GM19463 (cell line): ENCODE measurements at regions not wholly inside any gene's neighbourhood (a gene's known extent, or its start where the extent isn't known, plus 50 kb on each side); places are given as distances from the start of the nearest gene placed in this dataset.
"Not testable (repeated sequence)": the region's sequence is repeated elsewhere in the genome, so short reads cannot be mapped to it uniquely, and the experiment has no call there.

Source experiments
- ATAC-seq: cut with Tn5 transposase; IDR thresholded peaks from one replicate; pipeline ENCODE4 v1.9.1; 2021; ENCODE audit warnings: mild to moderate bottlenecking, moderate library complexity; ENCODE audit not compliant: unreplicated experiment

GRCh38 chr2:161044921-161045320 lies 115.3 kb upstream of the TANK start:
- no peak for ATAC-seq

- no peak for ATAC-seq
Measured at GRCh38 chr2:161045726-161046125, 114.5 kb upstream of the TANK start.

- no peak for ATAC-seq
Measured at GRCh38 chr2:161046876-161047275, 113.4 kb upstream of the TANK start.

GRCh38 chr2:161048317-161048716 lies 111.9 kb upstream of the TANK start:
- ATAC-seq, result no peak

- ATAC-seq, result no peak
Measured at GRCh38 chr2:161049559-161049958, 110.7 kb upstream of the TANK start.

- ATAC-seq, result no peak
Measured at GRCh38 chr2:161052214-161052613, 108.0 kb upstream of the TANK start.

- no peak for ATAC-seq
Measured at GRCh38 chr2:161055289-161055688, 104.9 kb upstream of the TANK start.

- no peak for ATAC-seq
Measured at GRCh38 chr2:161059388-161059787, 100.8 kb upstream of the TANK start.

GRCh38 chr2:161061786-161062185 lies 98.4 kb upstream of the TANK start:
- no peak for ATAC-seq

- ATAC-seq, result peak; percentile 89
Measured at GRCh38 chr2:161063157-161063945, 96.9 kb upstream of the TANK start.

- ATAC-seq, result peak; percentile 34
Measured at GRCh38 chr2:161063946-161064306, 96.3 kb upstream of the TANK start.

GRCh38 chr2:161067846-161068350 lies 92.3 kb upstream of the TANK start:
- ATAC-seq, result no peak

GRCh38 chr2:161068670-161069069 lies 91.6 kb upstream of the TANK start:
- ATAC-seq, result no peak

- ATAC-seq, result no peak
Measured at GRCh38 chr2:161070693-161071479, 89.3 kb upstream of the TANK start.

- not testable (repeated sequence) for ATAC-seq
Measured at GRCh38 chr2:161072436-161072835, 87.8 kb upstream of the TANK start.

GRCh38 chr2:161075701-161076100 lies 84.5 kb upstream of the TANK start:
- ATAC-seq, result no peak

GRCh38 chr2:161076936-161077335 lies 83.3 kb upstream of the TANK start:
- ATAC-seq, result no peak

GRCh38 chr2:161077367-161078210 lies 82.6 kb upstream of the TANK start:
- peak; percentile 76 for ATAC-seq

- no peak for ATAC-seq
Measured at GRCh38 chr2:161078211-161078539, 82.1 kb upstream of the TANK start.

GRCh38 chr2:161085149-161085548 lies 75.1 kb upstream of the TANK start:
- no peak for ATAC-seq

- ATAC-seq, result peak; percentile 87
Measured at GRCh38 chr2:161088658-161089350, 71.4 kb upstream of the TANK start.
